ENCODE measurements at regions not wholly inside any gene's neighbourhood (a gene's known extent, or its start where the extent isn't known, plus 50 kb on each side); places are given as distances from the start of the nearest gene placed in this dataset.

GRCh38 chr10:64458306-64458705 is 937.1 kb downstream of the REEP3 start:
- DNase-seq, result no peak

DNA sequence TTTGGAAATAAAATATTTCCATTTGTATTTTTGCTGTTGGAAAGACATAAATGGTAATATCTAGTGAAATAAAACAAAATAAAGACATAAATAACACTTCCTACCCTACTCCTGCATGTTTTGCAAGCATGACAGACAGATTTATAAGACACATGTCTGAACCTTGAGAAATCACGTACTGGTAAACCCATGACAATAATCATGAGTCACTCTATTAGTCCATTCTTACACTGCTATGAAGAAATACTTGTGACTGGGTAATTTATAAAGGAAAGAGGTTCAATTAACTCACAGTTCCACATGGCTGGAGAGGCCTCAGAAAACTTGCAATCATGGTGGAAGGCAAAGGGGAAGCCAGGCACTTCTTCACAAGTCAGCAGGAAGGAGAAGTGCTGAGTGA is 942.2 kb downstream of the REEP3 start:
- no peak for DNase-seq

- DNase-seq, result no peak
Observed at GRCh38 chr10:64465653-64466052, 944.5 kb downstream of the REEP3 start.

DNA sequence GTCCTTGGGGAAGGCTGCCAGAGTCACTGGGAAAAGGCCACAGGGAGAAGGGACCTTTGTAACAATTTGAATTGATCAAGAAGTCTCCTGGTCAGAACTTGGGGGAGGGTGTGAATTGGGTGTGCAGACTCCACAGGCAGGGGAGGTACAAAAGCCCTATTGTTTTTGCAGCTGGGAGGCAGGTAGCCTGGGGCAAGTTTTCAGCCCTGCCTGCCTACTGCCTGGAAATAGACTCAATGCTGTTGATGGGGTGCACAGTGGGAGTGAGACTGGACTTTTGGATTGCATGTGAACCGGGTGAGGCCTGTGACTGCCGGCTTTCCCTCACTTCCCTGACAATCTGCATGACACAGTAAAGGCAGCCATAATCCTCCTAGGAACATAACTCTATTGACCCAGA is 947.0 kb downstream of the REEP3 start:
- no peak for DNase-seq

- DNase-seq, result no peak
Observed at GRCh38 chr10:64476506-64476905, 955.3 kb downstream of the REEP3 start.

GRCh38 chr10:64477791-64478190 is 956.6 kb downstream of the REEP3 start:
- no peak for DNase-seq

GRCh38 chr10:64484811-64485330 is 963.7 kb downstream of the REEP3 start:
- no peak for DNase-seq

GRCh38 chr10:64486149-64486548 is 964.9 kb downstream of the REEP3 start:
- DNase-seq, result no peak

- DNase-seq, result no peak
Observed at GRCh38 chr10:64486901-64487300, 965.7 kb downstream of the REEP3 start.

DNA sequence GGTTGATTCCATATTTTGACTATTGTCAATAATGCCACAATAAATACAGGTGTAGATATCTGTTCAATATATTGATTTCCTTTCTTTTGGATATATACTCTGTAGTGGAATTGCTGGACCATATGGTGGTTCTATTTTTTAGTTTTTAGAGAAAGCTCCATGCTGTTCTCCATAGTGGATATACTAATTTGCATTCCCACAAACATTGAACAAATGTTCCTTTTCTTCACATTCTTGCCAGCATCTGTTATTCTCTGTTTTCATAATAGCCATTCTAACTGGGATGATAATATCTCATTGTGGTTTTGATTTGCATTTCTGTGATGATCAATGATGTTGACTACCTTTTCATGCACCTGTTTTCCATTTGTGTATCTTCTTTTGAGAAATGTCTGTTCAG is 973.7 kb downstream of the REEP3 start:
- DNase-seq, result no peak

DNA sequence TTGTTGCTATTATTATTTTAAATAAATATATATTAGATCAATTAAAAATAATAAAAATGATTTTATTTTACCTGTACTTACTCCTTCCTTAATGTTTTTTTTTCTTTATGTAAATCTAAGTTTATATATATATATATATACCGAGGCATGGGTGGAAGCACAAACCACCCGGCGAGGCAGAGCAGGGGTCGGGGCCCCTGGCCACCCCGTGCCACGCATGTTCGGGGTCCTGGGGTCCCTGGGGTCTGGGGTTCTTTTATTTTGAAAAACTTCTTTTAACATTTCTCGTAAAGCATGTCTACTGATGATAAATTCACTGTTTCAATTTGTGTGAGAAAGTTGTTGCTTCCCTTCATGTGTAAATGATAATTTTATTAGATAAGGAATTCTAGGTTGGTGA is 976.1 kb downstream of the REEP3 start:
- no peak for DNase-seq

DNA sequence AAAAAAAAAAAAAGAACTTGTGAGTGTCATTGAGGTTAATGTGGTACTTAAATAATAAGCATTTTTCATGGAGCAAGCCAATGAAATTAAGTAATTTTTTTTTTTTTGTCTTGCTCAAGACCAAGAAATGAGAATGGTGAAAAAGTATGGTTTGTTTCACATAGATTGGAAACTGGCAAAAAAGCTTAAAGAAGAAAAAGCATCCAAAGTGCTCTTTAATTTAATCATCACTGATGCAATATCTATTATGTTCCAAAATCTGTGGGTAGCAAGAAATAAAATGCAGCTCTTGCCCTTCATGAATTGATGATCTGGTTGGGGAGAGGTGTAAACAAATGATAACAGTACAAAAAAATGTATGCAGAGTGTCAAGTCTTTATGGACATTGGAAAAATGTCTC is 980.6 kb downstream of the REEP3 start:
- no peak for DNase-seq

DNA sequence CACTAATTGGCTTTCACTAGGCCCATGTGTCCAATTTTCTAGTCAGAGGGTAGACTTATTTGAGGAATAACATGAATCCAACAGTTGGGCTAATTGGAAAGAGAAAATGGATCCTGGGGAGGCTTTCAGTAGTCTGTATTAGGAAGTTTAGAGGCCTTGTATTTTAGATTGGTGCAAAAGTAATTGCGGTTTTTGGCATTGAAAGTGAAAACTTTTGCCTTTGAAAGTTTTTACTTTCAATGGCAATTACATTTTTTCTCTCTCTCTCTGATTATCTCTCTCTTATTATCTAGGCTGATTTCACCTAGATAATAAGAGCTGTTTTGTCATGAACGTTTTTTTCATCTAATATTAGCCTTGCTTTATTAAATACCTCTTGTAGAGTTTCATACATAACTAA is 981.7 kb downstream of the REEP3 start:
- no peak for DNase-seq

GRCh38 chr10:64503429-64503828 is 982.2 kb downstream of the REEP3 start:
- no peak for DNase-seq

DNA sequence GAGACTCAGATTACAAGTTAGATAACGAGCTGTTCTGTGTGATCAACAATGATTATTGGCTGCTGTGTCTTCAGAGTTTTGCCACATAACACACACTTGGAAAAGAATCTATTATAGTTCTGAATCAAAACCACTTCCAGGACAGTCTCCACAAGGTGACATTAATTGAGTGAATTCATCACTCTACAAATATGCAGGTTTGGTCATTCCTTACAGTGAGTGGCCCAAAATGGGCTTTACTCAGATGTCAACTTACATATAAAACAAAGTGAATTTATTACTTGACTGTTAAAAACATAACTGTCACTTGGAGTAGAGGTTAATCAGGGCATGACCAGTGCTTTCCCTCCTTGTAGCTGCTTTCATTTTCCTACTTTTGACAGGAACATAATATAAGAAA is 984.3 kb downstream of the REEP3 start:
- DNase-seq, result no peak

GRCh38 chr10:64506963-64507362 is 985.8 kb downstream of the REEP3 start:
- no peak for DNase-seq

DNA sequence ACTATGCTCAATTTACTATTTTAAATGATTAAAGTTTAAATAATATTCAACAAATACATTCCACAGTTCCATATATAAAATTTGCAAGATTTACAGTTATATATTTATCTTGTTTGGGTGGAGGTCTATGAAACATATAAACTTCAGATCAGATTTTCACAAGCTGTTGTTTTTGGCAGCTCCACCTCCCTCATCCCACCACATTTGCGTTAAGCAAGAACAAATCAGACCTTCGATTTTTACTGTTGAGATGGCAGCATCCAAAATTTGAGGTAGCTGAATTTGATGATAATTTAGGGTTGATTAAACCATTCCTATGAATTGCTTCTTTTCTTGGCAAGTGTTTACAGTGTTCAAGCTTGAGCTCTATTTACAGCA is 986.4 kb downstream of the REEP3 start:
- DNase-seq, result no peak

DNA sequence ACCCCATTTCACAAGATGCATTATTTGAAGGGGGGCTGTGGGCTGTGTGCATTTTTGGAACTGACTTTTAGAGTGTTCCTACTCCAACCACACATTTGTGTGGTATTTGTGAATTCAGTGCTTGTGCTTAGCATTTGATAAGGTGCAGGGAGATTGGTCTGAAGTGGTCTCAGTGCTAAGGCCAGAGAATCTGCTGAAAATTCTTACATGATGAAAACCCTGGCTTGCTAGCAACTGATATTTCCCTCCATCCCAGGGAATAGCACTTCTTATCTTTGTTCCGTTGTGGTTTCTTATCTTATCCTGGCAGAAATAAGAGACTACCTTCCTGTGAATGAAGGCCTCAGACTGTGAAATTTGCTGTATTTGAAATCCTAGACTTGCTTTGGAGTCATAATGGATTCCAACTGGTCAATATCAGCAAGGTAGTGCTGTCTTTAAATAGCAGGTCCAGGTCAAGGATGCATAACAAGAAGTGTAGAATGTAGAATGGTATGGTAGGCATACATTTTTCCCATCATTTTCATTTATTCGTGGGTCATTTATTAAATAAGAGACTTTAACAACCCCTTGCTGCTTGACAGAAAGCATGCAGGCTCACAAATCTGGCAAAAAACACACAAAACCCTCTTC is 986.9 kb downstream of the REEP3 start:
- no peak for DNase-seq

DNA sequence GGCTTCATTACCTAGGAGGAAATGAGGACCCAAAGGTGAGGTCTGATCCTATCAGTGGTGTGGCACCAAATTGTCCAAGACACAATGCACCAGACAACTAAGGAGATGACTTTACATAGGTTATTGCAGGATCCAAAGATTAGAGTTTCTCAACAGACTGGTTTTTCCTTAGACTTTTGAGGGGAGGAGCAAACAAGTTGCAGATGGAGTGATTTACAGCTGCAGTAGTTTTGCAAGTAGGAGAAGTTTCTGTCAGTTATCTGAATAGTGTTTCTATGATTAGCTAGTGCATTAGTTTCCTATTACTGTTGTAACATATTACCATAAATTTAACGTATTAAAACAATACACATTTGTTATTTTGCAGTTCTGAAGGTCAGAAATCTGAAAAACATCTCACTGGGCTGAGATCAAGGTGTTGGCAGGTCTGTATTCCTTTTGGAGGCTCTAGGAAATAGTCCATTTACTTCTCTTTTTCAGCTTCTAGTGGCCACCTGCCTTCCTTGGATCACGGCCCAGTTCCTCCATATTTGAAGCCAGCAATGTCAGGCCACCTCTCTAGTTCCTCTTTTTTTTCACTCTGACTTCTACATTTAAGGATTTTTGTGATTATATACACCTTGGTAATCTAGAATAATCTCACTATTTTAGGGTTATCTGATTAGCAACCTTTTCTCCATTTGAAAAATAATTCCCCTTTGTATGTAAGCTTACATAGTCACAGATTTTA is 994.9 kb downstream of the REEP3 start:
- no peak for DNase-seq

DNA sequence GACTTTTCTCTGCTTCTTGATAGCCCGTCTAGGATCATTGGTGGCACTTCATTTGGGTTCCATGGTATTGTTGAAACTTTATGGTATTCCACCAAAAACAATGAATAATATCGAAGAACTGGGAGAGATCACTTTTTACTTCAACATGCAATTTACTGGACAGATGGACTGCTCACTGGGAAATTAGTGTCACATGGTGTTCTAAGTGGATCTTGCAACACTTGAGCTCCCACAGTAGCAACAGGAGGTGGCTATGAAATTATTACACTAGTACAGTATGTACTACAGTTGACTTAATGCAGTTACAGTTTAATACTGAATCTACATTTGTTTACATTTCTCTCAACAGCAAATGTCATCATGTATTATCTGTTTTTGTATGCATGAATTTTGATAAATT is 997.3 kb downstream of the REEP3 start:
- no peak for DNase-seq

DNA sequence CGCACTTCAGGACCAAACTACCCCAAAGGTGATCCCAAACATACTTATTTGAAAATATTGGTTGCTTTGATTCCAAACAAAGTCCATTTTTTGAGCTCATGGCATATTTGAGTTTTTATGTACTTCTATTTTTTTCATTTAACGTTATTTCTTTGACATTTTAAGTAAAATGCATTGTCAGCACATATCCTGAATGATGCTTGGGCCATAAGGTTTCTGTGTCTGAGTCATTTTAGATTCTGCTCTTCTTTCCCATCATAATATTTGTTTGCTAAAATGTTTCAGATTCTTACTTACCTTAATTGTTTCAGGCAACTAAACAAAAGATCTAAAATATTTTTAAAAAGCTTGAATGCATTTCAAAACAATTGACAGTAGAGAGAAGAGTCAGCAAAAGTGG is 998.2 kb downstream of the REEP3 start:
- DNase-seq, result no peak

- DNase-seq, result no peak
Observed at GRCh38 chr10:64519831-64520230, 998.6 kb downstream of the REEP3 start.

- no peak for DNase-seq
Observed at GRCh38 chr10:64523065-64523759, 1002.0 kb downstream of the REEP3 start.
